Limb (tissue), 2 donors: ENCODE measurements at regions not wholly inside any gene's neighbourhood (a gene's known extent, or its start where the extent isn't known, plus 50 kb on each side); places are given as distances from the start of the nearest gene placed in this dataset.

ENCODE experiments used
- DNase-seq, 2 donors: peaks; one replicate each; pipeline ENCODE4 v3.0.0-alpha.2; 2016; ENCODE audit errors: extremely low spot score in 2 of 2

- no peak for DNase-seq
Observed at GRCh38 chr10:28857164-28857563, 179.8 kb downstream of the BAMBI start.

DNA sequence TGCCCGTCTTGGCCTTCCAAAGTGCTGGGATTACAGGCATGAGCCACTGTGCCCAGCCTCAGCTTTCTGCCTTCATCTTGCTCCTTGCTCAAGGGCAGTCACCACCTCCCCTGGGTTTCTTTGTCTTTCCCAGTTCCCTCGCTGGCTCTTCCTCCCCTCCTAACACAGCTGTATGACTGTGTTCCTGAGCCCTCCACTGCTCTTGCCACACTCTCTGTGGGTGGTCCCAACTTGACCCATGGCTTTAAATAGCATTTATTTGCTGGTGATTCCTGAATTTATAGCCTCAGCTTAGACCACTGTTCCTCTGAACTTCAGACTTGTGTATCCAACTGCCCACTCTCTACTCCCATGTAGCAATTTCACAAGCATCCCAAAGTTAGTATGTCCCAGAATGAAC lies 181.3 kb downstream of the BAMBI start:
- no peak for DNase-seq

DNA sequence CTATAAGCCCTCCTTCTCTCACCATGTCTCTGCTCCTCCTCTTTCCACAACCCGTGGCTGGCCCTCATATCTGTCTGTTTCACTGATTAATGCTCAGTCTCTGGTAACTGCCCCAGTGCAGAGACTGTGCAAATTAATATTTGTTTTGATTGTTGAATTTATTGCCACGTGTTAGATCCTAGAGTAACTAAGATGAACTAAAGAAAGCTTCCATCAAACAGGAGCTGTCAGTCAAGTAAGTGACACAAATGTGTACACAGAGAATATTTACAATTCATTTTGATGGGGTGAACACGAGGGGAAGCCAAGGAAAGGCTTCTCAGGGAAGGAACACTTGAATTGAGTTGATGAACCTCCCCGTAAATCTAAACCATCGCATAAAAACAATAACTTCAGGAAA lies 182.5 kb downstream of the BAMBI start:
- no peak for DNase-seq

DNA sequence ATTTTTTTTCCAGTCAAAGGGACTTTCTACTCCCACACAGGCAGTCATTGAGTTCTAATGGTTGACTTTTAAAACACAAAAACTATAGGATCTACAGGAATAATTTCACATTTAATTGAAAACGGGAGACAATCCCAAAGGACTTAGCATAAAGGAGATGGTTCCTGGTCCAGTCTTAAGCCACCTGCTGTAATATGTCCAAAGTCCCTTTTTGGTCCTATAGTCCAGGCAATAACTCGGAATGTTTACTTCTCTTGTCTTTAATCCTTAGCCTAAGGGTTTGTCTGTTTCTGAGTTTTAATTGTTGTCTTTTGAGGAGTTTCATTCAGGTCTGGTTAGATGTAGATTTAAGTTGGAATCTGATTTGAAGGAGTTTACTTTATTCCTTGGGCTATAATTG lies 184.9 kb downstream of the BAMBI start:
- no peak for DNase-seq

GRCh38 chr10:28869606-28870201 lies 192.4 kb downstream of the BAMBI start:
- no peak for DNase-seq

DNA sequence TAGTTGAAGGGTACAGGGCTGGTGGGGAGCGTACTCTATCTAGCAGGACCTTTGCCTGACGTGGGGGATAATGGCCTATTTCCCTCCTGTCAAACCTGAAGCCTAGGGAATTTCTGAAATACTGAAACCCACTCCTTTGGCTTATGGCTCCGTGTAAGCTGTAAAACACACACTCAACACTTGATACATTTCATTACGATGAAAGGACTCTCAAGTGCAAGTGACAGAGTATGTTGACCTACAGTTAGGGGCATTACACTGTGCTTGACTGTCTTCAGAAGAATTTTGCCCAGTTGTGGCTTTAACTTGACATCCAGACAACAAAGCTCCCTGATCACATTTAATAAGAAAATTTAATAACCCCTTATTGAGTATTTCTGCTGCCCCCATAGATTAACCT lies 194.3 kb downstream of the BAMBI start:
- DNase-seq, result no peak

GRCh38 chr10:28872587-28873165 lies 195.4 kb downstream of the BAMBI start:
- no peak for DNase-seq

DNA sequence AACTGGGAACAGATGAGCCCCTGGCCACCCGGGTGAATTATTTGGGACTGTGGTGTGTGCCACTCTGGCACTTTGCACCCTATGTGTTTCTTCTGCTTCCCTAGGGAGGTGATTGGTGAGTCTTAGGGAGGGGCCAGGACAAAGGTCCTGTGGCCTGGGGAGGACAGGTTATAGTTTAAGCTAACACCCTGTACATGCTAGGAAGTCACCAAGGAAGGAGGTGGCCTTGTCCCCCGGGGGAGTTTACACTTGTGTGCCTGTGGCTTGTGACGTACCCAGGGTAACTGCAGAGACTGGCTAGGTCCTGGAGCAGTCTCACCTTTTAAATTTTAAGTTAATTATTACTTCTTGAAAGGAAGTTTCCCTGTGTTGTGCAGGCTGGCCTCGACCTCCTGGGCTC lies 196.2 kb downstream of the BAMBI start:
- DNase-seq, result no peak

GRCh38 chr10:28874210-28874609 lies 196.9 kb downstream of the BAMBI start:
- no peak for DNase-seq

DNA sequence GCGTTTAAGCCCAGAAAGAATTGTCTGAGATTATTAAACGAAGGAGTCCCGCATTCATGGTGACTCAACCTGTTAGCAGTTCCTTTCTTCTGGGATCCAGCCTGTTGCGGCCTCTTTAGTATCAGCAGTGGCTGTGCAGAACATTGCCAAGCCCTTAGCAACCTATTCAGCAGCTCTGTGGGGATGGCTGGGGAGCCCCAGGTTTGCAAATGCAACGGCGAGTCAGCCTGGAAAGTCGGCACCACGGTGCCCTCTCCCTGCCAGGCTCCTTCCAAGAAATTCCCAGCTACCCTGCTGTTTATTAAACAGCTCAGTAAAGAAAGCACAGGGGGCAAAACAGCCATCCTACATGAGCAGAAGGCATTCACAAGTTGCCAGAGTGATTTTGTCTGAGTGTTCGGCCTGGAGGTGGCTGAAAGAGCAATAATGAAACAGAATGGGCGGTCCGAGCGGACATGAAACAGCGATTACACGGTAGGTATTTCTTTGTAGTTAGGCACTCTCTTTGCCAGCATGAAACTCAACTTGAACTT lies 198.3 kb downstream of the BAMBI start:
- DNase-seq, result peak in 1 of 2 donors; percentile 38

DNA sequence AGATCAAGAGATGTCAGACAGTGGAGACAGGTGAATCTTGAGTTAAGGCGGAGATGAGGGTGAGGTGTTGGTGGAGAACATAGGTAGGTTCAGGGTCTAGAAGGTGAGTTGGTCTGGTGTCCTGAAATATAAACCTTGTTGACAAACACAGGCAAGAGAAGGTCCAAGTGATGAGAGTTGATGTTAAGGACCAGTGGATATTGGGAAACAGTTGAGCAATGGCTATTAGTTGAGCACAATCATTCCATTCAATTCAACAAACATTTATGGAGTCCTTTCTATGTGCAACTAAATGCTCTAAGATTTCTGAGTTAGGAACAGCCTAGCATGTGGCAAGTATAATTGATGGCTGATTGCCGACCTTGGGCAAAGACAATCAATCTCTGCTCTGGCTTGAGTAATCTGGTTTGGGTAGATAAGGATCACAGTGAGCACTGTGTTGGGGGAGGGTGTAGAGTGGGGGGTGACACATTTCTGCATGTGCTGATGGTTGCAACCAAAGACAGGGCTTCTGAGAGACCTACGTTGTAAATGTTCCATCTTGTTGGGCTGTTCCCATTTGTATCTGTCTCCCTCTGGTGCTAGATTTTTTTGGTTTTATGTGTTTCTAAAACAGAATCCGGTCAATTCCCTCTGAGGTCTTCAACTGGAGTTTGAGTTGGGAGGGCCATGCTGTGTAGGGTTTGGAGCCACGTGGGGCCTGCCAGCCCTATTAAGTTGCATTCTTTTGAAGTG lies 201.1 kb downstream of the BAMBI start:
- no peak for DNase-seq

DNA sequence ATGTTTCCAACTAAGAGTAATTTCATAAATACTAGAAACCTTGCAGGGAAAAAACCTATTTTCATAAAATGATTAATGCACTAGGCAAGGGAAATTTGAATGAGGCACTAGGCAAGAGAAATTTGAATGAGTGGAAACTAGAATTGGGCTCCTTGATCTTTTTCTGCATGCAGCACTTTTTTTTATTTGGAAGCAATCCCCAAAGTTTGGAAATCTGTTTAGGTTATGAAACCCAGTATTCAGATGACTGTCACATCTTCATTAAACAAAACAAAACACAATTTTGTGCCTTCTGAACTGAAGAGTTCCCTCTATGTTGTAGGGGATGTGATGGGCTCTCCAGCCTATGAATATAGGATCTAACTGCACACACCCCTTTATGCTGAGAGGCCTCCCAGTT lies 201.9 kb downstream of the BAMBI start:
- no peak for DNase-seq

- DNase-seq, result peak; percentile 39 to 62
Observed at GRCh38 chr10:28879875-28880682, 202.8 kb downstream of the BAMBI start.

GRCh38 chr10:28880683-28880950 lies 203.3 kb downstream of the BAMBI start:
- DNase-seq, result no peak

DNA sequence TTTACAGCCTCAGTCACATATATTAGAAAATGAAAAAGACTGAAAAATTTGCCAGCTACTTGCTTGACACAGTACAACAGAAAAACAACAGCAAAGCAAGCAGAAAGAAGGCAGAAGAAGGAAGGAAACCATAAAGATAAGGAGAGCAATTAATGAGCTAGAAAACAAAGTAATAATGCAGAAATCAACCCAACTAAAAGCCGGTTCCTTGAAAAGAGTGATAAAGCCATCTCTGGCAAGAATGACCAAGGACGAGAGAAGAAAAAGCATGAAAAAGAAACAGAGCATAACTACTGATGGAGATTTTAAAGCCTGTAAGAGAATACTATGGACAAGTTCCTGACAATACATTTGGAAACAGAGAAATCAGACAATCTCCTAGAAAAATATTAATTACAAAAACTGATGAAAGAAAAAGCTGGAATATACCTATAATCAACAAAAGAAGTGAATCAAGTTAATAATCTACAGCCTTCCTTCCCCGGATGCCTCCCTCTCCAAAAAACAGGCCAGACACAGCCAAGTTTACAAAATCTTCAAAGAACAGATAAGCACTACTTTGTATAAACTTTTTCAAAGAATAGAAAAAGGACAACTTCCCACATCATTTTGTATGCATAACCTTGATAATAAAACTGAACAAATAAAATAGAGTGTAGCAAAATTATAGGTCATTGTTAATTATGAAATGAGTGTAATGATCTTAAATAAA lies 204.0 kb downstream of the BAMBI start:
- DNase-seq, result no peak

DNA sequence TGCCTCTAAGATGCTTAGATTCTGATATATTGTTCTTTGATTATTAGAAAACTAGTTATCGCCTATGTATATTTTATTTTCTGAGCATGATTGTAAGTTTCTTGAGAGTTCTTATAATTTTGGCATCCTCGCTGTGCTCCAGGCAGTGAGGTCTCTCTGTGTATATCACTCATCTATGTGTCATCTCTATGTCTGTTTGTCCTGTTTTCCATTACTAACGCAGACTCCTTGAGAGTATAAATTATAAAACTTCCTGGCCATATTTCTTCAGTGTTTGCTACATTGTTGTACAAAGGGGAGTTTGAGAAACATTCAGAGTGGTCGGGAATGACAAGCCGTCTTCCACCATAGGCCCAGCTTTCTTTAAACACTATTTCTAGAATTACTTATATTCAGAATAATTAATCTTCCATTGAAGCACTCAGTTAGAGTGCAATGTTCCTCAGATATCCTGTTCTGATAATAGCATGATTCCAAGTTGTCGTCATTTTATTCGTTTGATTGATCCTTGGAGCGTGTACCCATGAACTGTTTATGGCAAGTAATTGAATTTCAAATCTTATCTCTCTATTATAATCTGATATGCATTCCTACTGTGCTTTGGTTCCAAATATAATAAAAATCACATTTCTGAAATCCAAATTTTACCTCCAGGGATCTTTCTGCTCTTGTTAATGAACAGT lies 206.6 kb downstream of the BAMBI start:
- DNase-seq, result no peak

GRCh38 chr10:28890121-28890950 lies 213.0 kb downstream of the BAMBI start:
- no peak for DNase-seq

DNA sequence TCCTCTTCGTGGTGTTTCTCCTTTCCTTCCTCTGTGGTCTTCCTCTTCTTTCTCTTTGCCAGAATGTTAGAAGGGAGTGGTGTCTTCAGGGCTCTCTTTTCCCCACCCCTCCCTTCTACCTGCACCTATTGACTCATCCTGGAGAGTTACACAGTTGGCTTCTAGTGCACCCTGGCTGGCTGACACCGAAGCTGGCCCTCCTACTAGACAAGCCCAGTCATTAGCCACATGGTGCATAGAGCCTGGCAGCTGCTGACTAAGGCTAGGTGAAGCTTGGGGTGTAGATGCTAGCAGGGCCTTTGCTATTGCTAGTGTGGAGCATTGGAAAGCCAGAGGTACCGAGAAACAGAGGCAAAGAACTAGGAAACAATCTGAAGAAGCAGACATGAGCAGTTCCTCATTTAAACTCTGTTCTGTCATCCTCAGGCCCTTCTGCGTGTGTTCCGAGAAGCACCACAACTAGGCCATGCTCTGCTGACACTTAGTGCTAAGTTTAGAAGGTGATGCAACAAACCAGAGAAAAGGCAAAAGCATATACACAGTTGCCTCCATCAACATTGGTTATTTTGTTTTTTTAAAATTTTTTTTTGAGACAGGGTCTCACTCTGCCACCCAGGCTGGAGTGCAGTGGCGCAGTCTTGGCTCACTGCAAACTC lies 213.9 kb downstream of the BAMBI start:
- no peak for DNase-seq

DNA sequence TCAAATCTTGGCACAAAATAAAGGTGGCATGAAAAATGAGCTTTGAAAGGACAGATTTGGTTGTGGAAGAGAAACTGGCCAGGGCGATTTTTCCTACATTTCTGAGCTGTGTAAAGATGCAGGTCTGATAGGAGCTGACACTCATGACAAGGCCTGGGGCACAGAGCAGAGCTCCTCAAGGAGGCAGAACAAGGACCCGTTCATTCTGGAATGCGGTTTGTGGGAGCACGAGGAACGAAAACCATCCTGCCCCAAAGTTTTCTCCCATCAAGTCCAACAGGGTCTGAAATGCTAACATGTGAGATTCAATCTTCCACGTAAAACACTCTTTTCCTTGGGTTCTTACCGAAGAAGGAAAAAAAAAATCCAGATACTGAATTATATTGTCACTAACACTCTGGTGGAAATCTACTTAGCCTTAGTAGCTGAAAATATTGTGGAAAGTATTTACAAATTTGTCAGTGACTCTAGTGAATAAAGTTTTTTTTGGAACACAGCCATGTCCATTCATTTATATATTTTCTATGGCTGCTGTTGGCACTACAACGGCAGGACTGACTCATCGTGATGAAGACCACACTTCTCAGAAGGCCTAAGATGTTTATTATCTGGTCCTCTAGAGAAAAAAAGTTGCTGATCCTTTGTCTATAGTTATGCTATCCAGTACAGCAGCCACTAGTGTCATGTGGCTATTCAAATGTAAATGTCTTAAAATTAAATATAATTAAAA lies 215.7 kb downstream of the BAMBI start:
- DNase-seq, result no peak
